Choroid plexus epithelial cell (primary cell): ENCODE measurements at regions not wholly inside any gene's neighbourhood (a gene's known extent, or its start where the extent isn't known, plus 50 kb on each side); places are given as distances from the start of the nearest gene placed in this dataset.

Experiments
- DNase-seq: peaks from one replicate; pipeline ENCODE4 v3.0.0-alpha.2; 2010; ENCODE audit warnings: low read depth
- H3K4me3 ChIP-seq: 2 replicates; pipeline ENCODE4 v1.5.1; 2011; ENCODE audit warnings: low read depth, mild to moderate bottlenecking, control low read depth, low read length, moderate library complexity
- CTCF ChIP-seq: conservative IDR thresholded peaks from 2 replicates; pipeline ENCODE4 v1.5.1; 2011; ENCODE audit warnings: low read depth, mild to moderate bottlenecking, control low read depth, inconsistent platforms, low read length, moderate library complexity

- no peak overlapping the region for H3K4me3 ChIP-seq
- no peak for TF ChIP-seq CTCF
- no peak for DNase-seq
These were observed 91.4 kb upstream of the BTBD3 start for GRCh38 chr20:11826334-11826733.

DNA sequence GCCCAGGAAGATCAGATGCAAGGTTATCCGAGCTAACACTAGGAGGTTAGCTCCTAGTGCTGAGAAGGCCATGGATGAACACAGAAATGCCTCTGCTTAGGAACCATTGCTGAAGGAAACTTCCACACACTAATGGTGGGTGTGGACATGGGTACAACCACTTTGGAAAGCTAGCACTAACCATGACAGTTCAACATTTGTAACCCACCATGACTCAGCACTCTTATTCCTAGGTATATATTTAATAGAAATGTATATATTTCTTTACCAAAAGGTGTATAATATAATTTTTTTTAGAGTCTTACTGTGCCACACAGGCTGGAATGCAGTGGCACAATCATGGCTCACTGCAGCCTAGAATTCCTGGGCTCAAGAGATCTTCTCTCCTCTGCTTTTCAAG, 85.3 kb upstream of the BTBD3 start:
- H3K4me3 ChIP-seq, result no peak overlapping the region
- DNase-seq, result no peak
- TF ChIP-seq CTCF, result no peak

DNA sequence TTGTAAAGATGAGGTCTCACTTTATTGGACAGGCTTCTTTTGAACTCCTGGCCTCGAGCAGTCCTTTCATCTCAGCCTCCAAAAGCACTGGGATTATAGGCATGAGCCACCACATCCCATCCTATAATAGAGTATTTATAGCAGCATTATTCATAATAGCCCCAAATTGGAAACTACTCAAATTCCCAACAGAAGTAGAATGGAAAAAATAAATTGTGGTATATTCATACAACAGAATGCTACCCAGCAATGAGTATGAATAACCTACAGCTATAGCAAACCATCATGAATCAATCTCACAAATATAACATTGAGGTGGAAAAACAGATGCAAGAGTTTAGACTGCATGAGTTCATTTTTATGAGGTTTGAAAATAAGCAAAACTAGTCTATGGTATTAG, 84.8 kb upstream of the BTBD3 start:
- DNase-seq, result no peak
- TF ChIP-seq CTCF, result no peak
- H3K4me3 ChIP-seq, result no peak overlapping the region

- no peak for TF ChIP-seq CTCF
- H3K4me3 ChIP-seq, result no peak overlapping the region
- DNase-seq, result no peak
These were observed 83.9 kb upstream of the BTBD3 start for GRCh38 chr20:11833825-11834224.

- no peak overlapping the region for H3K4me3 ChIP-seq
- TF ChIP-seq CTCF, result no peak
- no peak for DNase-seq
These were observed 79.5 kb upstream of the BTBD3 start for GRCh38 chr20:11838076-11838636.

- DNase-seq, result no peak
- TF ChIP-seq CTCF, result no peak
- H3K4me3 ChIP-seq, result no peak overlapping the region
These were observed 75.7 kb upstream of the BTBD3 start for GRCh38 chr20:11841972-11842461.

DNA sequence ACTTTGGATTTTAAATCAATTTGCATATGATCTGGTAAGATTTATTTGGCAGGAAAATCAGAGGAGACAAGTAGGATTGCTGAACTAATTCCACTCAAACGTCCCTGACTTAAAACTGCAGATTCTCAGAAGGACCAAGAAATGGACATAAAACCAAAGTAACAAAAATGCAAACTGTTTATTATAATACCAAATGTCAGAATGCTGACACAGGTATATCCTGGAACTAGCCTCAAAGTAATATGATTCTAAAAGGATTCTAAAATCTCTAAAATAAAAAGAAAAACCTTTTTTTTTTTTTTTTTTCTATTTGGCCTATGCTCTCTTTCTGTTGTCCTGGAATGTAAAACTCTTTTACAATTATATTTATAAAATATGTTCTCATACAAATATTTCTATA, 74.4 kb upstream of the BTBD3 start:
- DNase-seq, result no peak
- no peak overlapping the region for H3K4me3 ChIP-seq
- no peak for TF ChIP-seq CTCF
